ENCODE measurements at regions not wholly inside any gene's neighbourhood (a gene's known extent, or its start where the extent isn't known, plus 50 kb on each side); places are given as distances from the start of the nearest gene placed in this dataset.

- TF ChIP-seq CTCF (IDR thresholded peaks at IDR 0.05), result no peak
Observed at GRCh38 chr6:134821397-134821796, 128.5 kb downstream of the ALDH8A1 start.

- TF ChIP-seq CTCF (IDR thresholded peaks at IDR 0.05), result no peak
Observed at GRCh38 chr6:134819863-134820800, 129.8 kb downstream of the ALDH8A1 start.

- TF ChIP-seq CTCF (IDR thresholded peaks at IDR 0.05), result no peak
Observed at GRCh38 chr6:134819236-134819635, 130.7 kb downstream of the ALDH8A1 start.

GRCh38 chr6:134817448-134817847 lies 132.5 kb downstream of the ALDH8A1 start:
- no peak for TF ChIP-seq CTCF (IDR thresholded peaks at IDR 0.05)

- TF ChIP-seq CTCF (IDR thresholded peaks at IDR 0.05), result no peak
Observed at GRCh38 chr6:134816780-134817179, 133.1 kb downstream of the ALDH8A1 start.

- no peak for TF ChIP-seq CTCF (IDR thresholded peaks at IDR 0.05)
Observed at GRCh38 chr6:134816300-134816699, 133.6 kb downstream of the ALDH8A1 start.

- TF ChIP-seq CTCF (IDR thresholded peaks at IDR 0.05), result no peak
Observed at GRCh38 chr6:134814076-134814695, 135.7 kb downstream of the ALDH8A1 start.

Measured in LNCAP (cell line).